ENCODE measurements at regions not wholly inside any gene's neighbourhood (a gene's known extent, or its start where the extent isn't known, plus 50 kb on each side); places are given as distances from the start of the nearest gene placed in this dataset.

DNA sequence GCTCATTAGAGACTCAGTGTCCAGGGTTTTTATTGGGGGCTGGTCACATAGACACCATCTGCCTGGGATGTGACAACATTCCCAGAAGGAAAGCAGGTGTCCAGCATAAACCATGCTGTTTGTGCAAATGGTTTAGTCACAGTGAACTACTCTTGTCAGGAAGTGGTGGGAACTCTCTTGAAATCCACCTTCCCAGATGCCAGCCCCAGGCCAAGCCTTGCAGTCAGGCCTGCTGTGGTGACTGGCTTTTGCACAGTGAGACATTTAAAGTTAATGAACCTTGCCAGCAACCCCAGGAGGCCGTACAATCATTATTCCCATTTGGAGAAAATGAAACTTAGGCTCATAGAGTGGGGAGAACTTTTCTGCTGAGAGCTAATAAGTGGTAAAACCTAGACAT, 242.5 kb upstream of the KCNG1 start:
- 21% methylated on average over 1 of the region's 1 CpG for WGBS (ENCODE audit: low lambda C conversion rate)
- Histone ChIP-seq H3K4me2 (no peak overlapping the region), H3K27me3 (ENCODE audit: insufficient read depth) (no peaks in the 10 kb centered on the region), H3K4me3 (ENCODE audit: low read depth in 2 of 2, low read length in 1 of 2) (no peak overlapping the region), H4K20me1 (ENCODE audit: insufficient read depth) (no peaks in the 10 kb centered on the region), H3K27ac (ENCODE audit: low read depth in 2 of 2, low read length in 1 of 2) (no peak overlapping the region), H3K9me3 (no peaks in the 10 kb centered on the region), H3K79me2 (ENCODE audit: insufficient read depth) (no peaks in the 10 kb centered on the region), H3F3A (replicated peaks; ENCODE audit: insufficient read depth) (no peaks in the 10 kb centered on the region), H2AFZ (ENCODE audit: low read depth) (no peak overlapping the region), H3K9me2 (no peaks in the 10 kb centered on the region), H3K9ac (no peak overlapping the region), H3K4me1 (ENCODE audit: control insufficient read depth in 1 of 2, insufficient read depth in 2 of 2, low read depth in 1 of 2, low read length in 1 of 2) (peaks cover 0 to 3% of the 10 kb centered on the region in 2 experiments; a peak in 1 of 4 replicates), H3K36me3 (replicated peaks in 1 of 2; ENCODE audit: control insufficient read depth in 1 of 2, insufficient read depth in 2 of 2, low read length in 1 of 2) (no peaks in the 10 kb centered on the region)
- CTCF ChIA-PET = interaction anchor here (0.6 to 1.3 kb wide), 4 partner anchors 10 to 283 kb away, joined by 3 to 4 read pairs (median 3); no protein-coding TSS in a partner anchor
- TF ChIP-seq TEAD4 (IDR thresholded peaks at IDR 0.05; ENCODE audit: borderline replicate concordance, insufficient read depth) = no peak
- DNase-seq = no peak
- POLR2A ChIA-PET = no interaction called here

DNA sequence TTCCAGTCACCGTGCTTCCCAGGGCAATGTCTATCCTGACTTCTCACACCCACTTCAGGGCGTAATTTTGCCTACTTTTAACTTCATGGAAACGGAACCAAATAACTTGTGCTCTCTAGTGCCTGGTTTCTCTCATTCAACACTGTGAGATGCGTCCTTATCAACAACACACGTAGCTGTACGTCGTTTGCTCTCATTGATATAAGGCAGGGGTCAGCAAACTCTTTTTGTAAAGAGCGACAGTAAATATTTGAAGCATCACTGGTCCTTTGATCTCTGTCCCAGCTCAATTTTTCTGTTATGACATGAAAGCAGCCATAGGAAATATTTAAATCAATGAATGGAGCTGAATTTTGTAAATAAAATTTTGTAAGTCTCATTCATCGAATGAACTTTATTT, 239.3 kb upstream of the KCNG1 start:
- Histone ChIP-seq H3F3A (replicated peaks; ENCODE audit: insufficient read depth) (no peaks in the 10 kb centered on the region), H3K9me2 (no peaks in the 10 kb centered on the region), H3K27me3 (ENCODE audit: insufficient read depth) (no peaks in the 10 kb centered on the region), H3K9ac (no peak overlapping the region), H2AFZ (ENCODE audit: low read depth) (no peak overlapping the region), H3K9me3 (no peaks in the 10 kb centered on the region), H3K27ac (ENCODE audit: low read depth in 2 of 2, low read length in 1 of 2) (no peak overlapping the region), H4K20me1 (ENCODE audit: insufficient read depth) (no peaks in the 10 kb centered on the region), H3K4me3 (ENCODE audit: low read depth in 2 of 2, low read length in 1 of 2) (no peak overlapping the region), H3K4me2 (no peak overlapping the region), H3K79me2 (ENCODE audit: insufficient read depth) (no peaks in the 10 kb centered on the region), H3K36me3 (replicated peaks in 1 of 2; ENCODE audit: control insufficient read depth in 1 of 2, insufficient read depth in 2 of 2, low read length in 1 of 2) (no peaks in the 10 kb centered on the region), H3K4me1 (ENCODE audit: control insufficient read depth in 1 of 2, insufficient read depth in 2 of 2, low read depth in 1 of 2, low read length in 1 of 2) (no peaks in the 10 kb centered on the region; a peak in 1 of 4 replicates)
- no peak for DNase-seq
- POLR2A ChIA-PET = no interaction called here
- TF ChIP-seq, protein P1, sequence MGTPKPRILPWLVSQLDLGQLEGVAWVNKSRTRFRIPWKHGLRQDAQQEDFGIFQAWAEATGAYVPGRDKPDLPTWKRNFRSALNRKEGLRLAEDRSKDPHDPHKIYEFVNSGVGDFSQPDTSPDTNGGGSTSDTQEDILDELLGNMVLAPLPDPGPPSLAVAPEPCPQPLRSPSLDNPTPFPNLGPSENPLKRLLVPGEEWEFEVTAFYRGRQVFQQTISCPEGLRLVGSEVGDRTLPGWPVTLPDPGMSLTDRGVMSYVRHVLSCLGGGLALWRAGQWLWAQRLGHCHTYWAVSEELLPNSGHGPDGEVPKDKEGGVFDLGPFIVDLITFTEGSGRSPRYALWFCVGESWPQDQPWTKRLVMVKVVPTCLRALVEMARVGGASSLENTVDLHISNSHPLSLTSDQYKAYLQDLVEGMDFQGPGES (IDR thresholded peaks at IDR 0.05; ENCODE audit: low read depth, low read length) = no peak
- no peak for TF ChIP-seq POLR2AphosphoS5 (IDR thresholded peaks at IDR 0.05; ENCODE audit: low read depth, low read length)
- WGBS (ENCODE audit: low lambda C conversion rate) = 76% methylated on average over 9 of the region's 9 CpGs
- CTCF ChIA-PET = no interaction called here

DNA sequence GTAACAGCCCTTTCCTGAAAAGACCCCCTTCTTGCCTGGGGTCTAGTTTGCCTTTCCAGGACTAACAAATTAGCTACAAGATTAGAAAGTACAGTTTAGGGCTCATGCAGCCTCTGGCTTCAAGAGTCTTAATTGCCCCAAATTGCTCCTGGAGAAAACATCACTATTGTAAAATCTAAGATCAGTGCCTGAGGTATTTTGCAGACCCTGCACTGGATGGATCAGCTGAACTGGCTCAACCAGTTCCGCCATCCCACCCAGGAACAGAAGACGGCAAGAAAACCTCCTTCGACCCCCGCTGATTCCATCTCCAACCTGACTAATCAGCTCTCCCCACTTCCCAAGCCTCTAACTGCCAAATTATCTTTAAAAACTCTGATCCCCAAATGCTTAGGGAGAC, 236.5 kb upstream of the KCNG1 start:
- Histone ChIP-seq H4K20me1 (ENCODE audit: insufficient read depth) (no peaks in the 10 kb centered on the region), H2AFZ (ENCODE audit: low read depth) (no peak overlapping the region), H3K36me3 (replicated peaks in 1 of 2; ENCODE audit: control insufficient read depth in 1 of 2, insufficient read depth in 2 of 2, low read length in 1 of 2) (no peaks in the 10 kb centered on the region), H3K4me2 (no peak overlapping the region), H3K4me1 (ENCODE audit: control insufficient read depth in 1 of 2, insufficient read depth in 2 of 2, low read depth in 1 of 2, low read length in 1 of 2) (peaks cover 0 to 9% of the 10 kb centered on the region in 2 experiments; a peak in 1 of 4 replicates), H3K9me2 (no peaks in the 10 kb centered on the region), H3K9ac (no peak overlapping the region), H3K79me2 (ENCODE audit: insufficient read depth) (no peaks in the 10 kb centered on the region), H3K4me3 (ENCODE audit: low read depth in 2 of 2, low read length in 1 of 2) (no peak overlapping the region), H3F3A (replicated peaks; ENCODE audit: insufficient read depth) (no peaks in the 10 kb centered on the region), H3K27ac (ENCODE audit: low read depth in 2 of 2, low read length in 1 of 2) (no peak overlapping the region; a peak in 1 of 4 replicates), H3K9me3 (no peaks in the 10 kb centered on the region), H3K27me3 (ENCODE audit: insufficient read depth) (no peaks in the 10 kb centered on the region)
- no peak for DNase-seq
- CTCF ChIA-PET = no interaction called here
- WGBS (ENCODE audit: low lambda C conversion rate) = 79% methylated on average over 4 of the region's 4 CpGs
- TF ChIP-seq MXI1 (IDR thresholded peaks at IDR 0.05; ENCODE audit: low read depth, low read length) (no peak), CHD2 (IDR thresholded peaks at IDR 0.05; ENCODE audit: low read length, partially characterized antibody) (no peak), FOXJ3 (CRISPR knock-in tag; IDR thresholded peaks at IDR 0.05) (no peak), MEF2A (IDR thresholded peaks at IDR 0.05; ENCODE audit: borderline replicate concordance, low read depth) (no peak), NFIC (IDR thresholded peaks at IDR 0.05; ENCODE audit: borderline replicate concordance) (no peak), SIN3A (IDR thresholded peaks at IDR 0.05; ENCODE audit: borderline replicate concordance, low read depth, low read length) (no peak), TEAD4 (IDR thresholded peaks at IDR 0.05; ENCODE audit: borderline replicate concordance, insufficient read depth) (no peak), TCF12 (IDR thresholded peaks at IDR 0.05) (no peak), JUND (IDR thresholded peaks at IDR 0.05) (no peak), GATA2 (CRISPR knock-in tag; IDR thresholded peaks at IDR 0.05) (no peak), POLR2AphosphoS5 (IDR thresholded peaks at IDR 0.05; ENCODE audit: low read depth, low read length) (no peak), YY1 (IDR thresholded peaks at IDR 0.05; ENCODE audit: low read depth) (no peak)
- TF ChIP-seq, protein P2, sequence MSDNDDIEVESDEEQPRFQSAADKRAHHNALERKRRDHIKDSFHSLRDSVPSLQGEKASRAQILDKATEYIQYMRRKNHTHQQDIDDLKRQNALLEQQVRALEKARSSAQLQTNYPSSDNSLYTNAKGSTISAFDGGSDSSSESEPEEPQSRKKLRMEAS (IDR thresholded peaks at IDR 0.05; ENCODE audit: low read depth) = no peak
- TF ChIP-seq, protein P3, sequence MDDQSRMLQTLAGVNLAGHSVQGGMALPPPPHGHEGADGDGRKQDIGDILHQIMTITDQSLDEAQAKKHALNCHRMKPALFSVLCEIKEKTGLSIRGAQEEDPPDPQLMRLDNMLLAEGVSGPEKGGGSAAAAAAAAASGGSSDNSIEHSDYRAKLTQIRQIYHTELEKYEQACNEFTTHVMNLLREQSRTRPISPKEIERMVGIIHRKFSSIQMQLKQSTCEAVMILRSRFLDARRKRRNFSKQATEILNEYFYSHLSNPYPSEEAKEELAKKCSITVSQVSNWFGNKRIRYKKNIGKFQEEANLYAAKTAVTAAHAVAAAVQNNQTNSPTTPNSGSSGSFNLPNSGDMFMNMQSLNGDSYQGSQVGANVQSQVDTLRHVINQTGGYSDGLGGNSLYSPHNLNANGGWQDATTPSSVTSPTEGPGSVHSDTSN (IDR thresholded peaks at IDR 0.05) = no peak
- POLR2A ChIA-PET = no interaction called here

Data from SK-N-SH (cell line).